ENCODE measurements at regions not wholly inside any gene's neighbourhood (a gene's known extent, or its start where the extent isn't known, plus 50 kb on each side); places are given as distances from the start of the nearest gene placed in this dataset.

DNA sequence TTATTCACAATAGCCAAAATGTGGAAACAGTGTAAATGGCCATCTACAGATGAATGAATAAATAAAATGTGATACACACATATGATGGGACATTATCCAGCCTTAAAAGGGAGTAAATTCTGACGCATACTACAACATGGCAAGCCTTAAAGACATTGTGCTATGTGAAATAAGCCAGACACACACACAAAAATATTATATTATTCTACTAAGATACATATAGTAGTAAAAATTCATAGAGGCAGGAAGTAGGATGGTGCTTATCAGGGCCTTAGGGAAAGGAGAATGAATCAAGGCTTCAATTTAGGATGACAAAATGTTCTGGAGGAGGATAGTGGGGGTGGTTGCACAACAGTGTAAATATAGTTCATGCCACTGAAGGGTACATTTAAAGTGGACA lies 346.7 kb upstream of the SMARCA2 start:
- DNase-seq (ENCODE audit: low read depth) = no peak

DNA sequence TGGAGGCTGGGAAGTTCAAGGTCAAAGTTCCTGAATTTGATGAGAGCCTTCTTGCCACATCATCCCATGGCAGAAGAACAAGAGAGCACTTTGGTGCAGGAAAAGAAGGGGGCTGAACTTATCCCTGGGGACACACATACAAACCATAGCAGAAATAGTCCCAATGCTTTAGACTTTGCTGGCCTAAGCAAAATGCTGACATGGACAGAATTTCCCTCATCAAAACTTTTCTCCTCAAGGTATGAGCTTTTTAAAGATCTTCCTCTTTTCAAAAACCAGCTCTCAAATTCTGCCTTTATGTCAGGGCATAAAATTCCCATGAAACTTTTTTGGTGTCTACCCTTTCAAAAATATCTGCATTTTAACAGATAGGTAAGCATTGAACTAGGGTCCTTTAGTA lies 341.8 kb upstream of the SMARCA2 start:
- no peak for DNase-seq (ENCODE audit: low read depth)

DNA sequence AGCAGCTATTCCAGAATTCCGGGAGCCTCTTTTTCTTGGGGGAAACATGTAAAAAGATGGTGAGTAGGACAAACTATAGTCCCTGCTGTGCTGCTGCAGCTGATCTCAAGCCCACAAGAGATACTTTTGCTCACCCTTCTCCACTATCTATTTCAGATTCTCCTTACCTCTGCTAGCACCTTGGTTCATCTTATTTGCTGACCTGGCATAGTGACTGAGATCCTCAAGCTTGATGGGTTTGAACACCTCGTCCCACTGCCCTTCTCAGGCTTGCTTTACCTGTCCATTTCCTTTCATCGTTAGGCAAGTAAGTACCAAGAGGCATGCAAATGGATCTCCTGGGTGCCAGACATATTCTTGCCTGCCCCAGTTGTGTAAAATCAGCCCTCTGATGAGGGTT lies 338.4 kb upstream of the SMARCA2 start:
- no peak for DNase-seq (ENCODE audit: low read depth)

DNA sequence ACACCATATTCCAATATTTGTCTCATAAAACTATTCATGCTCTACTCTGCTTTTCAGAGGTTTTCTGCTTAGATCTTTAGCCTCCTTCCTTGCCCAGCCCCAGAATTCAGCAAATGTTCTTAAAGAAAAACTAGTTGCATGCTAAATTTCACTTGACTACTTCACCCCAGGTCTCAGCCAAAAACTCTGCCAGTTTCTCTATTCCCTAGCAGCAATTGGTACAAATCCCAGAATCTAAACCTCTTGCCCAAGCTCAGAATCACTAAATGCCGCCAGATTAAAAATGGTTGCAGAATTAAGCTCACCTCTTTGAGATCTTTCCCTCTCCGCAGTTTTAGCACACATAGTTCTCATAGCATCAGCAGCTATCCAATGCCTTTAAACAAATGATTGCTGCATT lies 331.2 kb upstream of the SMARCA2 start:
- DNase-seq (ENCODE audit: low read depth) = no peak

DNA sequence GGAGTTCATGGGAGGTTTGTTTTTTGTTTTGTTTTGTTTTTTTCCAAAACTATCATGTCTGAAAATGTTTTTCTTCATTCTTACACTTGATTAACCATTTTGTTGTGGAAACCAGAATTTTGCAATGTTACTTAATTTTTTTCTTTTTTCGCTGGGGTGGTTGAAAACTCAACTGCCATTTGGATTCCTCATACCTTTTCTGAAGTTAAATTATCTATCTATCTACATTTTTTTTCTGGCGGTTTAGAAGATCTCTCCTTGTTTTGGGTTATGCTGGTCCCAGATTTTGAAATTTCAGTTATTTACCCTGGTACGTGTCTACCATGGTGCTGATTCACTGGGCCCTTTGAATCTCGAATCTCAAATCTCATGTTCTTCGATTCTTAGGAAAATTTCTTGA lies 316.2 kb upstream of the SMARCA2 start:
- no peak for DNase-seq (ENCODE audit: low read depth)

- no peak for DNase-seq (ENCODE audit: low read depth)
Observed at GRCh38 chr9:1701113-1701512, 314.0 kb upstream of the SMARCA2 start.

- no peak for DNase-seq (ENCODE audit: low read depth)
Observed at GRCh38 chr9:1702701-1703100, 312.4 kb upstream of the SMARCA2 start.

- DNase-seq (ENCODE audit: low read depth) = no peak
Observed at GRCh38 chr9:1707291-1707690, 307.9 kb upstream of the SMARCA2 start.

GRCh38 chr9:1708219-1708618 lies 306.9 kb upstream of the SMARCA2 start:
- DNase-seq (ENCODE audit: low read depth) = no peak

DNA sequence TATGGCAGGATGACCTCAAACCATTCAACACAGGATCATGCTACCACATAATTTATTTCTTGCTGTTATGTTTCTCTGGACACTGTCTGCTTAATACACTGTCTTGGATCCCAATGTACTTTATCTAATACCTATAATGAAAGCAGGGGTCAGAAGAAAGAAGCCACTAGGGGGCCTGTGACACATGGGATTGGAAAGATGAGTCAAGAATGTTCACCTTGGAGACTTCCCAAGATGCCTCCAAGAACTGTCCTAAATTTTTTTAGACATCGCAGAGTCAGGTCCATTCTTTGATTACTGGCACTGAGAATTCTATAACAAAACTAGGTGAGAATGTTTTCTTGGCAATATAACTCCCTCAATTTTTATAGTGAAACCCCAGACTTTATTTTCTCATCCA lies 305.8 kb upstream of the SMARCA2 start:
- no peak for DNase-seq (ENCODE audit: low read depth)

- no peak for DNase-seq (ENCODE audit: low read depth)
Observed at GRCh38 chr9:1712861-1713450, 302.2 kb upstream of the SMARCA2 start.

DNA sequence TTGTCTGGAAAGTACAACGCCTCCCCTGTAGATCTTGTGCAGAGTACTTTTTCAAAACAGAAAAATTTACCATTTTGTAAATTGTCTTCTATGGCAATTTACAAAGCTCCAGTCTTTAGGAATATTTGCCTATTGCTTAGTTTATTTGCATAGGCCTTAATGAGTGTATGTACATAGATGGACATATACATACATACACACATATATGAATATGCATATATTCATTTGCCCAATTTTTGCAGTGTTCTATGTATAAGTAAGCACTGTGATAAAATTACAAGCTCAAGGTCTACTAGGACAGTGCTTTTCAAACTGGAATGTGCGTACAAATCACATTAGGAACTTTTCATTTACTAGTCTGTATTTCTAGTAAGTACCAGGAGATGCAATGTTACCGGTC lies 301.3 kb upstream of the SMARCA2 start:
- no peak for DNase-seq (ENCODE audit: low read depth)

DNA sequence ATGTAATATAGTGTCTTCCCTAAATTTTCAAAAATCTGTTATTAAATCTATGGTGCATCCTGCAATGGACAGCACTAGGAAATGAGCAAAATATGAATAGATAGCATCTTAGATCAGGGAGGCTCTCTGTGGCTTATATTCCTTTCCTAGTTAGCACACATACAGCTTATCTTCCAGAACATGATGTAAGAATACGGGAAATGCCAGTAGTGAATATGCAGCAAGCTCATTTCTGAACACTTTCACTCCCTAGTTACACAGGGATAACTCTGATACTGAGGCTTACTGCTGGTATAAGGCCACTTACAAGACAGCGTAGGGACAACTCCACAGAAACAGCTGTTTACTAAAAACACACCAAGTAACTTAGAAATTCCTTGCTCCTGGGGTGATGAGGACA lies 297.3 kb upstream of the SMARCA2 start:
- no peak for DNase-seq (ENCODE audit: low read depth)

DNA sequence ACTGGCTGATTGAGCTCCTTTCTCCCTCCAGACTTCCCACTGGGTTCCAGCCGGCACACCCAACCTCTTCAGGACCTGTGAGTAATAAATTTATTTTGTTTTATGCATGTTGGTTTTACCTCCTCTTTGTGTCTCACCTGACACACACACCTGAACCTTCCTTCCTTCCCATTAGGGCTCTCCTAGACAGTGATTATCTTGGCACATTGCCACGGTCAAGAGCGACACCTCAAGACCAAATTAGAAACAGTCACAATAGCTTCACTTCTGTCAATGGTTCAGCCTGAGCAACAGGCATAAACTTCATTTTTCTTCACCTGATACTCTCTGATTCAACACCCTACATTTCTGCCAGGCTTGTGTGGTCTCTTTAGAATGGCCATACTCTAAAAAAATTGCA lies 296.3 kb upstream of the SMARCA2 start:
- DNase-seq (ENCODE audit: low read depth) = no peak

DNA sequence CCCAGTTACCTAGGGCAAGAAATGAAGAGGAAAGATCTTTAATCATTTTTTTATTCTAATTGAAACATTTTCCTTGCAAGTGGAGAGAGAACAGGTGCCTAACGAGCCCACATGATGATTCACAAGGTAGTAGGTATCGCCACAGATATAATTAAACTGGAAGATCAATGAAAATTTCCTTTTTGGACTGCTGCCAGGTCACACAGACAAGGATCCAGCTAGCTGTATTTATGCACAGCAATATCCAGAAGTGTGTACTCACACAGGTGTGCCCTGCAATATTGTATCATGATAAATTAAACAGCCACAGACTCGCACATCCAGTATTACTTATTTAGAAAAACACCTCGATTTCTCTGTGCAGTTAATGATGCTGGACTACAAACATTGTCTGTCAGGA lies 294.0 kb upstream of the SMARCA2 start:
- DNase-seq (ENCODE audit: low read depth) = no peak

- no peak for DNase-seq (ENCODE audit: low read depth)
Observed at GRCh38 chr9:1722404-1722803, 292.7 kb upstream of the SMARCA2 start.

- DNase-seq (ENCODE audit: low read depth) = no peak
Observed at GRCh38 chr9:1723522-1724015, 291.6 kb upstream of the SMARCA2 start.

- no peak for DNase-seq (ENCODE audit: low read depth)
Observed at GRCh38 chr9:1726993-1727759, 288.0 kb upstream of the SMARCA2 start.

DNA sequence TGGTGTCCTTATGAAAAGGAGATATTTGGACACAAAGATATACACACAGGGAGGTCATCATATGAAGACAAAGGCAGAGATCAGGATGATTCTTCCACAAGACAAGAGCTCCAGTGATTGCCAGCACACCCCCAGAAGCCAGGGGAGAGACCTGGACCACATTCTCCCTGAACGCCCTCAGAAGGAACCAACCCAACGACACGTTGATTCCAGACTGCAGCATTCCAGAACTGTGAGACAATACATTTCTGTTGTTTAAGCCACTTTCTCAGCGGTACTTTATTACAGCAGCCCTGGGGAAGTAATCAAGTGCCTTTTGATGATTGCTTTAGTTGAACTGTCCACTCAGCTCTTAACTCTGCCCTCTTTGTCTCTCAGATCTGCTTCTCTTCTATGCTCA lies 285.5 kb upstream of the SMARCA2 start:
- no peak for DNase-seq (ENCODE audit: low read depth)

GRCh38 chr9:1732670-1733069 lies 282.5 kb upstream of the SMARCA2 start:
- no peak for DNase-seq (ENCODE audit: low read depth)

GRCh38 chr9:1738511-1739100 lies 276.5 kb upstream of the SMARCA2 start:
- no peak for DNase-seq (ENCODE audit: low read depth)

- DNase-seq (ENCODE audit: low read depth) = no peak
Observed at GRCh38 chr9:1743121-1743960, 271.8 kb upstream of the SMARCA2 start.
